ENCODE measurements at regions not wholly inside any gene's neighbourhood (a gene's known extent, or its start where the extent isn't known, plus 50 kb on each side); places are given as distances from the start of the nearest gene placed in this dataset.

DNA sequence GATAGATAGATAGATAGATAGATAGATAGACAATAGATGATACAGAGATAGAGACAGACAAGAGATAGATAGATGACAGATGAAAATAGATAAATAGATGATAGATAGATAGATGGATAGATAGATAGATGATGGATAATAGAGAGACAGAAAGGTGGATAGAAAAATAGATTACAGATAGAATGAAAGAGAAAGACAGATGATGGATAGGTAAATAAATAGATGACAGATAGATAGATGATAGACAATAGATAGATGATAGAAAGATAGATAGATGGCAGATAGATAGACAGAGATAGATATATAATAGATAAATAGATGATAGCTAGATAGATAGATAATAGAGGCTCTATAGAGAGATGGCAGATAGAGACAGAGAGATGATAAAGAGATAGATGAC lies 523.0 kb downstream of the BCL11B start:
- Histone ChIP-seq H3K4me3 (ENCODE audit: insufficient read depth, low read depth, low read length) (no peak overlapping the region), H3K27me3 (ENCODE audit: insufficient read depth, low read length) (no peaks in the 10 kb centered on the region), H2AFZ (ENCODE audit: low read depth, low read length) (no peak overlapping the region), H3K9me3 (ENCODE audit: insufficient read depth, low read depth, low read length) (no peaks in the 10 kb centered on the region), H3K4me2 (ENCODE audit: low read length) (no peak overlapping the region), H3K36me3 (ENCODE audit: insufficient read depth, low read length) (no peaks in the 10 kb centered on the region), H4K20me1 (ENCODE audit: insufficient read depth, low read length) (no peaks in the 10 kb centered on the region), H3K79me2 (ENCODE audit: insufficient read depth, low read length) (no peaks in the 10 kb centered on the region), H3K9ac (ENCODE audit: low read length) (no peak overlapping the region), H3K27ac (ENCODE audit: low read depth, low read length) (no peak overlapping the region), H3K4me1 (ENCODE audit: insufficient read depth, low read length) (no peaks in the 10 kb centered on the region)
- FAIRE-seq (no peak), DNase-seq (ENCODE audit: low read depth) (no peak)
- H3K4me1 Mint-ChIP-seq (ENCODE audit: low read depth, unreplicated experiment), result no peaks in the 10 kb centered on the region
- H3K9me3 Mint-ChIP-seq (ENCODE audit: unreplicated experiment), result peaks cover 3% of the 10 kb centered on the region
- TF ChIP-seq, protein P1, sequence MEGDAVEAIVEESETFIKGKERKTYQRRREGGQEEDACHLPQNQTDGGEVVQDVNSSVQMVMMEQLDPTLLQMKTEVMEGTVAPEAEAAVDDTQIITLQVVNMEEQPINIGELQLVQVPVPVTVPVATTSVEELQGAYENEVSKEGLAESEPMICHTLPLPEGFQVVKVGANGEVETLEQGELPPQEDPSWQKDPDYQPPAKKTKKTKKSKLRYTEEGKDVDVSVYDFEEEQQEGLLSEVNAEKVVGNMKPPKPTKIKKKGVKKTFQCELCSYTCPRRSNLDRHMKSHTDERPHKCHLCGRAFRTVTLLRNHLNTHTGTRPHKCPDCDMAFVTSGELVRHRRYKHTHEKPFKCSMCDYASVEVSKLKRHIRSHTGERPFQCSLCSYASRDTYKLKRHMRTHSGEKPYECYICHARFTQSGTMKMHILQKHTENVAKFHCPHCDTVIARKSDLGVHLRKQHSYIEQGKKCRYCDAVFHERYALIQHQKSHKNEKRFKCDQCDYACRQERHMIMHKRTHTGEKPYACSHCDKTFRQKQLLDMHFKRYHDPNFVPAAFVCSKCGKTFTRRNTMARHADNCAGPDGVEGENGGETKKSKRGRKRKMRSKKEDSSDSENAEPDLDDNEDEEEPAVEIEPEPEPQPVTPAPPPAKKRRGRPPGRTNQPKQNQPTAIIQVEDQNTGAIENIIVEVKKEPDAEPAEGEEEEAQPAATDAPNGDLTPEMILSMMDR (IDR thresholded peaks at IDR 0.05; ENCODE audit: insufficient read depth, low read depth, low read length), result no peak
- no peak for TF ChIP-seq EZH2 (IDR thresholded peaks at IDR 0.05; ENCODE audit: insufficient read depth, low read length)
- H3K4me3 Mint-ChIP-seq (ENCODE audit: unreplicated experiment), result no peak overlapping the region
- peaks cover 11% of the 10 kb centered on the region for H3K27me3 Mint-ChIP-seq (ENCODE audit: low read depth, unreplicated experiment)
- H3K36me3 Mint-ChIP-seq (ENCODE audit: low read depth, unreplicated experiment), result no peaks in the 10 kb centered on the region
- no peak overlapping the region for H3K27ac Mint-ChIP-seq (ENCODE audit: unreplicated experiment)

DNA sequence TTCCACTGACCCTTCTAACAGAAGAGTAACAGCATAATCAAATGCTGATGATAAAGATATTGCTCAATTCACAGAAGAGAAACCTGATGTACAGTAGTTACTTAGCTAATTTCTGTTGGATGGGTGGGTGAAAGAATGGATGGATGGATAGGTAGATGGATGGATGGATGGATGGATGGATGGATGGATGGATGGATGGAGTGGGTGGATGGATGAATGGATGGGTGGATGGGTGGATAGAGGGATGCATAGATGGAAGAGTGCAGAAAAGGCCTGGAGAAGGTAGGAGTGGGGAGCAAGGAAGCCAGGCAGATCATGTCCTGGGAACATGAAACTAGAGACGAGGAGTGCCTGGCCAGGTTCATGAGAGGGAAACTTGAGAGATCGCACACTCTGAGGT lies 520.9 kb downstream of the BCL11B start:
- no peak overlapping the region for H3K9ac ChIP-seq (ENCODE audit: low read length)
- no peaks in the 10 kb centered on the region for H3K36me3 Mint-ChIP-seq (ENCODE audit: low read depth, unreplicated experiment)
- no peak for FAIRE-seq
- no peaks in the 10 kb centered on the region for H3K36me3 ChIP-seq (ENCODE audit: insufficient read depth, low read length)
- no peaks in the 10 kb centered on the region for H3K4me1 ChIP-seq (ENCODE audit: insufficient read depth, low read length)
- peaks cover 2% of the 10 kb centered on the region for H3K27me3 Mint-ChIP-seq (ENCODE audit: low read depth, unreplicated experiment)
- H4K20me1 ChIP-seq (ENCODE audit: insufficient read depth, low read length), result no peaks in the 10 kb centered on the region
- no peak overlapping the region for H2AFZ ChIP-seq (ENCODE audit: low read depth, low read length)
- peaks cover 2% of the 10 kb centered on the region for H3K9me3 Mint-ChIP-seq (ENCODE audit: unreplicated experiment)
- H3K4me3 ChIP-seq (ENCODE audit: insufficient read depth, low read depth, low read length), result no peak overlapping the region
- peaks cover 13% of the 10 kb centered on the region for H3K4me1 Mint-ChIP-seq (ENCODE audit: low read depth, unreplicated experiment)
- no peak for DNase-seq (ENCODE audit: low read depth)
- H3K9me3 ChIP-seq (ENCODE audit: insufficient read depth, low read depth, low read length), result no peaks in the 10 kb centered on the region
- H3K27ac ChIP-seq (ENCODE audit: low read depth, low read length), result no peak overlapping the region
- H3K4me3 Mint-ChIP-seq (ENCODE audit: unreplicated experiment), result no peak overlapping the region
- H3K27me3 ChIP-seq (ENCODE audit: insufficient read depth, low read length), result no peaks in the 10 kb centered on the region
- TF ChIP-seq, protein P1 (IDR thresholded peaks at IDR 0.05; ENCODE audit: insufficient read depth, low read depth, low read length), result no peak
- no peak for TF ChIP-seq EZH2 (IDR thresholded peaks at IDR 0.05; ENCODE audit: insufficient read depth, low read length)
- H3K79me2 ChIP-seq (ENCODE audit: insufficient read depth, low read length), result no peaks in the 10 kb centered on the region
- no peak overlapping the region for H3K27ac Mint-ChIP-seq (ENCODE audit: unreplicated experiment)
- no peak overlapping the region for H3K4me2 ChIP-seq (ENCODE audit: low read length)

DNA sequence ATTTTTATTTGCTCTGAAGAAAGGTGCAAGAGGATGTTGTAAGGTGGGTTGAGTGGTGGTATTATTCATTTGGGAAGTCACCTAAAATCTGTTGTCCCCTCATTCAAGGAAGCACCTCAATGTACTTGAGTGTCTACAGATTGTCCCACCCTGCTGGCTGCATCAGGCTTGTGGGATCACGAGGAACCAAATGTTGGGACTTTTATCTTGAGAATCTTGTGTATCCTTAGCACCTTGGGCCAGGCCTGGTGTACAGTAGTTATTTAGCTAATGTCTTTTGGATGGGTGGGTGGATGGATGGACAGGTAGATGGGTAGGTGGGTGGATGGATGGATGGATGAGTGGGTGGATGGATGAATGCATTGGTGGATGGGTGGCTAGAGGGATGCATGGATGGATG lies 519.3 kb downstream of the BCL11B start:
- Histone ChIP-seq H3K36me3 (ENCODE audit: insufficient read depth, low read length) (no peaks in the 10 kb centered on the region), H3K27me3 (ENCODE audit: insufficient read depth, low read length) (no peaks in the 10 kb centered on the region), H3K9ac (ENCODE audit: low read length) (no peak overlapping the region), H2AFZ (ENCODE audit: low read depth, low read length) (no peak overlapping the region), H3K79me2 (ENCODE audit: insufficient read depth, low read length) (no peaks in the 10 kb centered on the region), H3K4me3 (ENCODE audit: insufficient read depth, low read depth, low read length) (no peak overlapping the region), H3K27ac (ENCODE audit: low read depth, low read length) (no peak overlapping the region), H3K4me1 (ENCODE audit: insufficient read depth, low read length) (no peaks in the 10 kb centered on the region), H4K20me1 (ENCODE audit: insufficient read depth, low read length) (no peaks in the 10 kb centered on the region), H3K9me3 (ENCODE audit: insufficient read depth, low read depth, low read length) (no peaks in the 10 kb centered on the region), H3K4me2 (ENCODE audit: low read length) (no peak overlapping the region)
- DNase-seq (ENCODE audit: low read depth) (no peak), FAIRE-seq (no peak)
- Mint-ChIP-seq H3K9me3 (ENCODE audit: unreplicated experiment) (peaks cover 2% of the 10 kb centered on the region), H3K27me3 (ENCODE audit: low read depth, unreplicated experiment) (peaks cover 2% of the 10 kb centered on the region), H3K4me1 (ENCODE audit: low read depth, unreplicated experiment) (peaks cover 13% of the 10 kb centered on the region), H3K27ac (ENCODE audit: unreplicated experiment) (no peak overlapping the region), H3K36me3 (ENCODE audit: low read depth, unreplicated experiment) (no peaks in the 10 kb centered on the region), H3K4me3 (ENCODE audit: unreplicated experiment) (no peak overlapping the region)
- TF ChIP-seq EZH2 (IDR thresholded peaks at IDR 0.05; ENCODE audit: insufficient read depth, low read length), result no peak
- TF ChIP-seq, protein P1 (IDR thresholded peaks at IDR 0.05; ENCODE audit: insufficient read depth, low read depth, low read length), result no peak

Data from astrocyte (in vitro differentiated cells and primary cell).